ENCODE measurements at regions not wholly inside any gene's neighbourhood (a gene's known extent, or its start where the extent isn't known, plus 50 kb on each side); places are given as distances from the start of the nearest gene placed in this dataset.
"Not testable (repeated sequence)": the region's sequence is repeated elsewhere in the genome, so short reads cannot be mapped to it uniquely, and the experiment has no call there.

- not testable (repeated sequence) for DNase-seq (ENCODE audit: low read depth)
Observed at GRCh38 chr5:97234380-97234779, 51.3 kb upstream of the RIOK2 start.

DNA sequence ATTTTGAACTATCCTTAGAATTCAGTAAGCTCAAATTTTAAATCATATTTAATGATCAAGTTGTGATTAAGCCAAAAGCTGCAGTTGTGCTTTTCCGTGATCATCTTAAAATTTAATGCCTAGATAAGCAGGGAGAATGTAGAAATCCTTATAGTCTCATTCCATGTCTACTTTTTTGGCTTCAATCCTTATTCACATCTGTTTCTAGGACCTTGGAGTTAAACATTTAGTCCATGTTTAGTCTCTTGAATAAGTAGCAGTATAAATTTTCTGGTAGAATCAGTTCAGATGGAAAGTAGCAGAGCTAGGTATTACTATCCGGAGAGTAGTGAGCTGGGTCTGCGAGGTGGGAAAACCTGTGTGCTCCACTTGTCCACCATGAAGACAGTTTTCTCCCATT lies 59.3 kb upstream of the RIOK2 start:
- H3K4me3 ChIP-seq (ENCODE audit: low read depth, low read length): no peak overlapping the region
- DNase-seq (ENCODE audit: low read depth): no peak
- no peak for TF ChIP-seq CTCF (IDR thresholded peaks at IDR 0.05; ENCODE audit: low read depth, low read length, missing control alignments)

More at GRCh38 chr5:97234380-97234779, 51.3 kb upstream of the RIOK2 start:
- H3K4me3 ChIP-seq (ENCODE audit: low read depth, low read length): not testable (repeated sequence)

DNA sequence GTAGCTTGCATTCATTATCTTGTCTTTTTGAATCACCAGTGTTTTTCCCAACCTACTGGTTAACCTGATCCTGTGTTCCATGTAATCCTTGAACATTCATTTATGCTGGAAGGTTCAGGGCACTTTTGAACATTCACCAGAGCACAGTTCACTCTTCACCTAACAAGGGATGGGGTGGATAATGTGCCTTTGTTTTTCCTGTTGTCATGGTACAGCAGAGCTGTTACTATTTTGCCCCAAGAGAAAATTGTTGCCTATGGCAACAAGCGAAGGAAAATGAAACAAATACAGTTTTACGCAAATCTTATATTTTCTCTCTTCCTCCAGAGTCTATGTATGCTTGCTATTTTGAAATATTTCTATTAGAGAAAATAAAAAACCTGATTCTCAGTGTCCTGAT lies 60.3 kb upstream of the RIOK2 start:
- no peak overlapping the region for H3K4me3 ChIP-seq (ENCODE audit: low read depth, low read length)
- DNase-seq (ENCODE audit: low read depth): no peak
- no peak for TF ChIP-seq CTCF (IDR thresholded peaks at IDR 0.05; ENCODE audit: low read depth, low read length, missing control alignments)

GRCh38 chr5:97245386-97245785 lies 62.3 kb upstream of the RIOK2 start:
- no peak overlapping the region for H3K4me3 ChIP-seq (ENCODE audit: low read depth, low read length)
- no peak for DNase-seq (ENCODE audit: low read depth)
- no peak for TF ChIP-seq CTCF (IDR thresholded peaks at IDR 0.05; ENCODE audit: low read depth, low read length, missing control alignments)

GRCh38 chr5:97250113-97250512 lies 67.1 kb upstream of the RIOK2 start:
- H3K4me3 ChIP-seq (ENCODE audit: low read depth, low read length): no peak overlapping the region
- no peak for DNase-seq (ENCODE audit: low read depth)
- TF ChIP-seq CTCF (IDR thresholded peaks at IDR 0.05; ENCODE audit: low read depth, low read length, missing control alignments): no peak

- TF ChIP-seq CTCF (IDR thresholded peaks at IDR 0.05; ENCODE audit: low read depth, low read length, missing control alignments): no peak
- no peak for DNase-seq (ENCODE audit: low read depth)
- H3K4me3 ChIP-seq (ENCODE audit: low read depth, low read length): no peak overlapping the region
Observed at GRCh38 chr5:97266076-97266475, 83.0 kb upstream of the RIOK2 start.

- H3K4me3 ChIP-seq (ENCODE audit: low read depth, low read length): no peak overlapping the region
- DNase-seq (ENCODE audit: low read depth): no peak
- no peak for TF ChIP-seq CTCF (IDR thresholded peaks at IDR 0.05; ENCODE audit: low read depth, low read length, missing control alignments)
Observed at GRCh38 chr5:97266576-97266975, 83.5 kb upstream of the RIOK2 start.

- H3K4me3 ChIP-seq (ENCODE audit: low read depth, low read length): no peak overlapping the region
- no peak for DNase-seq (ENCODE audit: low read depth)
- no peak for TF ChIP-seq CTCF (IDR thresholded peaks at IDR 0.05; ENCODE audit: low read depth, low read length, missing control alignments)
Observed at GRCh38 chr5:97267767-97268166, 84.7 kb upstream of the RIOK2 start.

Measured in GM12864 (cell line).